ENCODE measurements at regions not wholly inside any gene's neighbourhood (a gene's known extent, or its start where the extent isn't known, plus 50 kb on each side); places are given as distances from the start of the nearest gene placed in this dataset.

DNA sequence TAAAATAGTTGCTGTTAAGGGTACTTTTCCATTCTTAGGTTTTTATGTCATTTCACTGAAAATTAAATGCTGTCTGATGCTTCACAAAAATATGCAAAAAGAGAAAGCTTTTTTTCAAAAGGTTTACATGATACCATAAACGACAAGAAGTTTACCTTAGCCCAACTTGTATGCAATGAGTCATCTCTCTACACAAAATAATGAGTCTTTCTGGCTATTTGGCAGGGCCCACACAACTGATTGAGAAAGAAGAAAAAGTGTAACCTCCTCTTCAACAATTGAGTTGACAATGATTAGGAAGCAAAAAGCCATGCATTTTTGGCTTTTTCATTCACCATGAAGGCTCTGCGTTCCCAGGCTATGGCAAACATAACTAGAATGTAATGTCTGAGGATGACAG lies 165.4 kb upstream of the CPNE8 start:
- ATAC-seq (ENCODE audit: low read depth) = no peak
- H3K9me3 ChIP-seq (ENCODE audit: control extremely low read depth in 1 of 3, control insufficient read depth in 2 of 3, insufficient read depth in 1 of 3, low read length in 2 of 3) = no peaks in the 10 kb centered on the region
- H3K27me3 ChIP-seq (replicated peaks in 1 of 4; ENCODE audit: control extremely low read depth in 1 of 4, control insufficient read depth in 3 of 4, insufficient read depth in 4 of 4, low read length in 3 of 4) = no peaks in the 10 kb centered on the region
- H4K20me1 ChIP-seq (ENCODE audit: control insufficient read depth, insufficient read depth, low read length, poor library complexity, severe bottlenecking) = no peaks in the 10 kb centered on the region
- H3K4me2 ChIP-seq (replicated peaks; ENCODE audit: low read depth, low read length, poor library complexity, severe bottlenecking) = no peak overlapping the region
- H3K4me1 ChIP-seq (ENCODE audit: control insufficient read depth in 2 of 2, insufficient read depth in 2 of 2, low read length in 2 of 2) = no peaks in the 10 kb centered on the region
- ChIA-PET CTCF (no interaction called here), POLR2A (no interaction called here)
- H3K27me3 Mint-ChIP-seq = no peaks in the 10 kb centered on the region
- no peak for TF ChIP-seq CTCF (IDR thresholded peaks at IDR 0.05)
- TF ChIP-seq EZH2 (IDR thresholded peaks at IDR 0.05; ENCODE audit: borderline replicate concordance, insufficient read depth, low read depth, low read length, poor library complexity, severe bottlenecking) = no peak
- H3K36me3 ChIP-seq (replicated peaks in 1 of 2; ENCODE audit: control extremely low read depth in 1 of 2, control insufficient read depth in 1 of 2, extremely low read depth in 1 of 2, insufficient read depth in 2 of 2, low read length in 1 of 2) = no peaks in the 10 kb centered on the region
- no peaks in the 10 kb centered on the region for H3K79me2 ChIP-seq (ENCODE audit: control insufficient read depth, insufficient read depth, low read length)
- H3K27ac Mint-ChIP-seq = no peak overlapping the region
- H3K4me3 ChIP-seq (ENCODE audit: control extremely low read depth in 1 of 5, extremely low read depth in 1 of 5, insufficient read depth in 1 of 5, low read depth in 2 of 5, low read length in 4 of 5) = no peak overlapping the region
- no peaks in the 10 kb centered on the region for H3K4me1 Mint-ChIP-seq
- DNase-seq = no peak
- no peaks in the 10 kb centered on the region for H3K9me3 Mint-ChIP-seq (ENCODE audit: insufficient read depth)
- WGBS (ENCODE audit: insufficient coverage) = no CpG with 5 or more reads among the region's 2 CpGs
- no peak overlapping the region for H3K4me3 Mint-ChIP-seq
- intact Hi-C loops (cut with micrococcal nuclease) = no loop called here
- no peak overlapping the region for H3K9ac ChIP-seq (ENCODE audit: low read length)
- H3K27ac ChIP-seq (ENCODE audit: low read length in 2 of 2) = no peak overlapping the region
- no peak overlapping the region for H2AFZ ChIP-seq (ENCODE audit: insufficient read depth, low read depth, low read length, poor library complexity, severe bottlenecking)

DNA sequence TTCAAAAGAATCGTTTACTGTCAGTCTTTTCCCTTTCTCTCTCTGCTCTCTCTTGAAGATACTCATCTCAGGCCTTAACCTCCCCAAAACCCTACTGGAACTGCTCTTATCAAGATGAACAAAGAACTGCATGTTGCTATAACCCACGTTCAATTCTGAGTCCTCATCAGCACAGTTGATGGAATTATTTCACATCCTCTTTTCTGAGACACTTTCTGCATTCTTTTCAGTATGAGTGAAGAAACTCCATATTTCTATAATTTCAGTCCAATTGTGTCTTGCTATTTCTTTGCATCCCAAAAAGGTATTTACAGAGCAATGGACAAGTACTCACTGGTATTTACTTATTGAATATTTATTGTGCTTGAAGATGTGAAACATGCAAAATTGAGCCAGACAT lies 160.1 kb upstream of the CPNE8 start:
- 80% methylated on average over 1 of the region's 2 CpGs for WGBS (ENCODE audit: insufficient coverage)
- H3K9me3 ChIP-seq (ENCODE audit: control extremely low read depth in 1 of 3, control insufficient read depth in 2 of 3, insufficient read depth in 1 of 3, low read length in 2 of 3) = peaks cover 0 to 6% (median 1%) of the 10 kb centered on the region in 3 donors
- no peaks in the 10 kb centered on the region for H3K4me1 ChIP-seq (ENCODE audit: control insufficient read depth in 2 of 2, insufficient read depth in 2 of 2, low read length in 2 of 2)
- no peaks in the 10 kb centered on the region for H4K20me1 ChIP-seq (ENCODE audit: control insufficient read depth, insufficient read depth, low read length, poor library complexity, severe bottlenecking)
- no peak for ATAC-seq (ENCODE audit: low read depth)
- H3K4me3 ChIP-seq (ENCODE audit: control extremely low read depth in 1 of 5, extremely low read depth in 1 of 5, insufficient read depth in 1 of 5, low read depth in 2 of 5, low read length in 4 of 5) = no peak overlapping the region
- no peaks in the 10 kb centered on the region for H3K79me2 ChIP-seq (ENCODE audit: control insufficient read depth, insufficient read depth, low read length)
- H3K27me3 ChIP-seq (replicated peaks in 1 of 4; ENCODE audit: control extremely low read depth in 1 of 4, control insufficient read depth in 3 of 4, insufficient read depth in 4 of 4, low read length in 3 of 4) = no peaks in the 10 kb centered on the region
- no peak overlapping the region for H3K4me2 ChIP-seq (replicated peaks; ENCODE audit: low read depth, low read length, poor library complexity, severe bottlenecking)
- H3K36me3 ChIP-seq (replicated peaks in 1 of 2; ENCODE audit: control extremely low read depth in 1 of 2, control insufficient read depth in 1 of 2, extremely low read depth in 1 of 2, insufficient read depth in 2 of 2, low read length in 1 of 2) = no peaks in the 10 kb centered on the region
- Mint-ChIP-seq H3K4me3 (no peak overlapping the region), H3K27ac (no peak overlapping the region), H3K27me3 (no peaks in the 10 kb centered on the region), H3K4me1 (no peaks in the 10 kb centered on the region), H3K9me3 (ENCODE audit: insufficient read depth) (no peaks in the 10 kb centered on the region)
- no peak for DNase-seq
- ChIA-PET CTCF (no interaction called here), POLR2A (no interaction called here)
- no peak overlapping the region for H3K27ac ChIP-seq (ENCODE audit: low read length in 2 of 2)
- H3K9ac ChIP-seq (ENCODE audit: low read length) = no peak overlapping the region
- no peak overlapping the region for H2AFZ ChIP-seq (ENCODE audit: insufficient read depth, low read depth, low read length, poor library complexity, severe bottlenecking)
- TF ChIP-seq EZH2 (IDR thresholded peaks at IDR 0.05; ENCODE audit: borderline replicate concordance, insufficient read depth, low read depth, low read length, poor library complexity, severe bottlenecking) (no peak), CTCF (IDR thresholded peaks at IDR 0.05) (no peak)
- intact Hi-C loops (cut with micrococcal nuclease) = no loop called here
